ENCODE measurements at regions not wholly inside any gene's neighbourhood (a gene's known extent, or its start where the extent isn't known, plus 50 kb on each side); places are given as distances from the start of the nearest gene placed in this dataset.
"Not testable (repeated sequence)": the region's sequence is repeated elsewhere in the genome, so short reads cannot be mapped to it uniquely, and the experiment has no call there.

DNA sequence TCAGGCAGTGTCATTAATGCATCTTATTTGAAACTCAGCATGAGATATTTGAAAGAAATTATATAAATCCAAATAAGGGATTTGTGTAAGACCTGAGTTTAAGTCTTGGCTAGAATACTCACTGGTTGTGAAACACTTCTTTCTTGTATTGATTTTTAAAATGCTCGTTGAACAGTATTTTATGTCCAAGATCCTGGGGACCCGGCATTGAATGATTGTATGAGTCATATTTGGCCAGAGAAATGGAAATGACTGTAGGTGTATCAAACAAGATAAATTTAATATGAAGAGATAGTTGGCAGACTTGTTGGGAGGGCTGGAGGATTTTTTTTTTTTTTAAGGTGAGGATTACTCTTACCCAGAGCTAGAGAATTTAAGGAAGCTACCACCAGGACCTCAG, 606.1 kb upstream of the CPEB2 start:
- no peak for DNase-seq

DNA sequence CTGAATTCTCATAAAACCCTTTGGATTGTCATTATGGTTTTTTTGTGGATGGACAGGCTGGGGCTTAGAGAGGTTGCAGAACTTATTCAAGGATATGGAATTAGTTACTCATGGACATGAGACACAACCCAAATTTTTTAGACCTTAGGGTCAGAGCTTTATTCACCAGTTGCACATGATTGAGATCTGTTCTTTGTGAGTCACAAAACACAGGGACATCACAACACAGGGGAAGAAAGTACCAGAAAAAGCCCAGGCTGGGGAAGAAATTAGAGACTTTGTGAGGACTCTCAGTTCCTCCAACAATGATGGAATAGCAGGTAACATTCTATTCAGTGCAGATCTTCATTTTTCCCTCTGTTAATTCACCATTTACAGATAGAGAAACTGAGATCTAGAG, 602.4 kb upstream of the CPEB2 start:
- no peak for DNase-seq

DNA sequence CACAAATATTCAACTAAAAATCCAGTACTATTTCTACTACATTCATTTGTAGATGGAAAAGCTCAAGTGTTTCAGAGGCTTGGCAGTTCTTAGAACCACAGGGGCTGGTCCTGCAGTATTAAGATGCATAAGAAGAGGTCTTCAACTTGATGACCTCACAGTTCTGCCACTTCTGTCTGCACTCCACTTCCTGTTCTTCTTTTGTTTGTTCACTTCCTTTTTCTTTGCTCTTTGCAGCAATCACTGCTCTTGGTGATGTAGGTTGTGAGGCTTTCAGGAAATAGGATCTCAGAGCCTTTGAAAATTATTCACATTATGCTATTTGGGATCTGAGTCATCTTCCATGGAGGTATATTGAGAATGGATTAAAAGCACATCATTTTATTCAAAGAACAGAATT, 602.0 kb upstream of the CPEB2 start:
- no peak for DNase-seq

DNA sequence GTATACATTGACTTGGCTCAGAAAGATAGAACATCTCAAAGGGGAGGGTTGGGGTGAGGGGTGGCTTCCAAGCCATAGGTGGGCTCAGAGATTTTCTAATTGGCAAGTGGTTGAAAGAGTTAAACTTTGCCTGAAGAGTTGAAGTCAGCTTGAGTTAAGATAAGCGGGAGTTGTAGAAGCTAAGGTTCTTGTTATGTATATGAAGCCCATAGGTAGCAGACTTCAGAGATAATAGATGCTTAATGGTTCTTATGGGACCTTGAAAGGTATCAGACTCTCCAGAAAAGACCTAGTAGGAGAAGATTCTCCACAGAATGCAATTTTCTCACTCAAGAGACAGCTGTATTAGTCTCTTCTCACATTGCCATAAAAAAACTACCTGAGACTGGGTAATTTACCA, 599.1 kb upstream of the CPEB2 start:
- no peak for DNase-seq

DNA sequence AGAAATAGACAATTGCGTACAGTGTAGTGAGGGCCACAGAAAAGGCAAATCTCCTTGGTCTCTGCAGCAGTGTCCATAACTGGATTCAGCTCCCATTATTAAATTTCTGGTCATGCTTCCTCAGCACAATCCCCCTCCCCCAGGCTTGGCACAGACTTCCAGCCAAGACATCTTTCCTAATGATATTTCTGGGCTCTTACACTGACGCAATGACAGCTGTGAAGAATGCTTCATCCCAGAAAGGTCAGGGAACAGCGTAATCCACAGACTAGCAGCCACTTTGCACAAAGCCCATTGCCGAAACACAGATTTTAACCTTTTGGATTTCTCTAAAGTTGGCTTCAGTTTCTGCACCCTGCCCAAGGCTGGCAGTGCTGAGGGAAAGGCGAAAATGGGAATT, 597.6 kb upstream of the CPEB2 start:
- no peak for DNase-seq

DNA sequence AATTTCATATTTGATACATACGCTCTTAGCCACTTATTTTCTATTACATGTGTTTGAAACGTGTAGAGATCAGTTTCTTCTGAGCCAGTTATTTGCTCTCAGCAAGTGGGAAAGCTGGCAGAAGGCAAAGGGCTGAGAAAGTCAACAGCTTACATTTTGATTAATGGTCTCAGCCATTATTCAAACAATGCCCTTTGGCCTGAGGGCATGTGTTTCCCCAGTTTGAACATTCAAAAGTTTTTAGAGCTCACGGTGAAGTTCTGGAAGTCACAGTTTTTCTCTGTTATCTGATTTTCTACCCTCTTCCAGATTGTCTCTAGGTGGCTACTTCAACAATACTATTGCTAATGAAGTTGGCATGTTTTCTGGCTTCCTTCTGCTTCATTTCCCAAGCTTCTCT, 591.8 kb upstream of the CPEB2 start:
- DNase-seq, result no peak

DNA sequence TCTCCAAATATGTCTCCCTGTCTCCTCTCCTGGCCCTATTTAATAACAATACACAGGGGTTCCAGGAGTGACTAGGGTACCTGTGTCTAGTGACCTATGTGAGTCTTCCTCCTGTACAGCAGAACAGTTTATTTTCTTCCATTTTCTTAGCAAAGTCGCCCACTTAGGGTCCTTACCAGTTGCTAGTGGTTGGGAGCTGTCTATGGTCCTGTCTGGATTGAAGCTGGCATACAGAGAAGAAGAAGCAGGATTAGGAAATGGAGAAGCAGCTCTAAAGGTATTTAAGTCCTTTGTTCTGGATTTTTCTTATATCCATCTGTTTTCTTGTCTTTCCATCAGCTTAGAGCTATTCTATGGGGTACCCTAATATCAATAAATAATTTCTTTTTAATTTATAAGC, 587.1 kb upstream of the CPEB2 start:
- DNase-seq, result no peak

DNA sequence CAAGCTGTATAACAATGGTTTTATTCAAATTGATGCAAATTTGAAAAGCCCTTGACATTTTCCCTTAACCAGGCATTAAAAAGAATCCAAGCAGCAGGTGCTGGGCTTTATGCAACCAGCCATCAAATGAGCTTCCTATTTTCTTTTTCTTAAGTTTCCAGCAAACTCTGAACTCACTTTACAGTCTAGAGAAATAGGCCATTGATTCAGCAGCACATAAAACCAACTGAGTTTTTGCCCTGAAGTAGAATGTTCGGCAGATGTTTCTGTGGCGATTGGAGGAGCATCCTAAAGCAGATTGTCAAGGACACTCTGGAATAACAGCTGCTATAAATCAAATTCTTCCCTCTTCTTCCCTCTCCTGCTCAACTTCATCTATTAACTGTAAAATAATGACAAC, 582.8 kb upstream of the CPEB2 start:
- DNase-seq, result no peak

DNA sequence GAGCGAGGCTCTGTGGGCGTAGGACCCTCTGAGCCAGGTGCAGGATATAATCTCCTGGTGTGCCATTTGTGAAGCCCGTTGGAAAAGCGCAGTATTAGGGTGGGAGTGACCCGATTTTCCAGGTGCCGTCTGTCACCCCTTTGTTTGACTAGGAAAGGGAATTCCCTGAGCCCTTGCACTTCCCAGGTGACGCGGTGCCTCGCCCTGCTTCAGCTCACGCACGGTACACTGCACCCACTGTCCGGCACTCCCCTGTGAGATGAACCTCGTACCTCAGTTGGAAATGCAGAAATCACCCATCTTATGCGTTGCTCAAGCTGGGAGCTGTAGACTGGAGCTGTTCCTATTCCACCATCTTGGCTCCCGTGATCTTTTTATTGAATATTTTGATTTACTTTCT, 576.0 kb upstream of the CPEB2 start:
- DNase-seq, result not testable (repeated sequence)

DNA sequence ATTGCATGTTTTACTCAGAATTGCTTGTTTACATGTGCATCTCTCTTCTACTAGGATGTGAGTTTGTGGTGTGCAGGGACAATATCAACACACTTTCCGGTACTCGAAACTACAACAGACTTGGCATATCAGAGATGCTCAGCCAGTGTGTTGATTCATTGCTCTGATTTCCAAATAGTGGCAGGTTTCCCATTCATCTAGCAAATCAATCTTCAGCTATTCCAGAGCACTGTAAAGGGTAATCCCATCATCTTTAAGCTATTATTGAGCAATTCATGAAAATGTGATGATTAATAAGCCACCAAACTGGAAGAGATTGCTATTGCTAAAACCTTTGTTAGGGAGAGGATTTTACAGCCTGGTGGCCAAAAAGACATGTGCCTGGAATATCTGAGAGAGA, 574.2 kb upstream of the CPEB2 start:
- DNase-seq, result no peak

DNA sequence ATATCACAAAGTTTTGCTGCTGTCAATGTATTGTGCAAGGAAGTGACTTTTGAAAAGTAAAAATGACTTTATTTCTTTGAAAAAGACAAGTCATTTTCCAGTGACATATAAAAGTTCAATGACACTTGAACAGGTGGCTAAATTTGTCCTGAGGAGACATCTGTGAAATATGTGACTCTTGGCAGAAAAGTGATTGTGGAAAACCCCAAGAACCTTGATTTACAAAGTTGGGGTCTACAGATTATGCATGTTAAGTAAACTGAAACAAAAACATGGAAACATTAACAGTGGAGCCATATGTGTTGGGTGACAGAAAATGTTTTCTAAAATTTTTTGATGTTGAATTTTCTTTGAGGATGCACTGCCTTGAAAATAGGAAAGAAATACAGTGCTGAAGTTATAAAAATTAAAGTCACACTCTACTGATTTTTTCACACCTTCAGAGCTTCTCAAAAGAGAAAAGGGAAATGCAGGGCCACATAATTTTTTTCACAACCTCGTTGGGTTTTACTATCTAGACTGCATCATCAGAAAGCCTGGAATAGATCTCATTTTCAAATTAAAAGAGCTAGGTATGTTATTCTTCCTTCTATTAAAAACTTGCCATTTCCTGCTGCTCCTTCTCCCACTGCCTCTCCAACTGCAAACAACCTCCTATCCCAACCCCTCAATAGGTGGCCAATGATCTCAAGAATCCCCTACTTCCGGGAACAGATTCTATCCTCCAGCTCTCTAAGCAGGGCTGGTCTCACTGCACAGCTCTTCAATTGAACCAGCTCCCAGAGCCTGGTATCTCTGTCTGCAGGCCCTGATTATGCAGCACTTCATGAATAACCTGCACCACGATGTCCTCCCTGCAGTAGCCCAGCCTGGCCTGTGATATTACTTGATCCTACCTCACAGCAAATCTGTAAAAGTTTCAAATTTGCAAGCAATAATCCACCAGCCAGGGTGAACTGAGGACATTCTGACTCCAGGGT, 570.8 kb upstream of the CPEB2 start:
- DNase-seq, result no peak

DNA sequence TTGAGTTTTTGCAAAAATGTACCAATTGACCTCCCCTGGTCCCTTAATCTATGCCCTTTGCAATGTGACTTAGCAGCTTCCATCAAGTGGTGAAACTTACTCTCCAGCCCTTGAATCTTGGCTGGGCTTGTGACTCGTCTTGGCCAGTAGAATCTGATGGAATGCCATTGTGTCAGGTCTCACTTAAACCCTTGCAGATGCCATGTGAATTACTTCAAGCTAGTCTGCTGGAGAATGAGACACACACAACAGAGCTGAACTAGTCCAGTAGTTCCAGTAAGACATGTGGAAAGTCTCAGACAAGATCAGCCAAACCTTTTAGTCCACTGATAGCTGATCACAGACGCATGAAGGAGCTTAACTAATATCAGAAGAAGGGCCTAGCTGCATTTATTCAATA, 567.8 kb upstream of the CPEB2 start:
- DNase-seq, result no peak

DNA sequence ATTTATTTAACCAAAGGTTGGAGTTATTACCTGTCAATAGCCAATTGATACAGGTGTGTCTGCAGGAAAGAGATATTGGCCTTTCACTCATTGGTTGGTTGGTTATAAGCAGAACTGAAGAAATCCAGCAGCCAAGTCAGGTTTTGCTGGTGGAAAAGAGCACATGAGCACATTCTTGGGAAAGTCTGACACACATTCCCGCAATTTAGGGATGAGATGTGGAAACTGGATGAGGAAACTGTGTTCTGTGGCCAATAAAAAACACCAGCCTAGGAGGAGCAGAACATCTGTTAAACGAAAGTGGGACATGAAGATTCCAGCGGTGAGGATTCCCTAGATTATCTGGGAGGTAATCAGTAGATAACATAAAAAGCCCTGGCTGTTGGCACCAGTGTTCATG, 567.4 kb upstream of the CPEB2 start:
- no peak for DNase-seq

DNA sequence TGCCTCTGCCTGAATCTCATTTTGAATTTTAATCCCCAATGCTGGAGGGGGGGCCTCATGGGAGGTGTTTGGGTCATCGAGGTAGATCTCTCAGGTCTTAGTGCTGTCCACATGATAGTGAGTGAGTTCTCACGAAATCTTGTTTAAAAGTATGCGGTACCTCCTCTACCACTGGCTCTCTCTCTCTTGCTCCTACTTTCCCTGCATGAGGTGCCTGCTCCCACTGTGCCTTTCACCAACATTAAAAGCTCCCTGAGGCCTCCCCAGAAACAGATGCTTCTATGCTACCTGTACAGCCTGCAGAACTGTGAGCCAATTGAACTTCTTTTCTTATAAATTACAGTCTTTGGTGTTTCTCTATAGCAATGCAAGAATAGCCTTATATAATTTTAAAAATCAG, 560.7 kb upstream of the CPEB2 start:
- no peak for DNase-seq

DNA sequence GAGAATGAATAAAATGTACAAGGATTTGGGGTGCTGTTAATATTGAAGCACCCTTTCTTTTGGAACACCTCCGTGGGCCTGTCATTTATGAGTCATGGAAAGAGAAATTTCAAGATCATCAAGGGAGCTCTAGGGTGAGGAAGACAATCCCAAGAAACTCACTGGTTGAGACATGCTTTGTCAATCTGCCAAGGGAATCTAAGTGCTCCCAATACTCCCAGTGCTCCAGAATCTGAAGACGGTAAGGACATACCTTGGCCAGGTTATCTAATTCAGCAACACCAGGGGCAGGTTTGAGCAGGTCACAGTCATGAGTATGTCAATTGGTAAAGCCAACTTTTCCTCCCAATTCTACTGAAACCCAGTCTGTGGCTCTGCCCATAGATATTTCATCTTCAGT, 556.4 kb upstream of the CPEB2 start:
- no peak for DNase-seq

DNA sequence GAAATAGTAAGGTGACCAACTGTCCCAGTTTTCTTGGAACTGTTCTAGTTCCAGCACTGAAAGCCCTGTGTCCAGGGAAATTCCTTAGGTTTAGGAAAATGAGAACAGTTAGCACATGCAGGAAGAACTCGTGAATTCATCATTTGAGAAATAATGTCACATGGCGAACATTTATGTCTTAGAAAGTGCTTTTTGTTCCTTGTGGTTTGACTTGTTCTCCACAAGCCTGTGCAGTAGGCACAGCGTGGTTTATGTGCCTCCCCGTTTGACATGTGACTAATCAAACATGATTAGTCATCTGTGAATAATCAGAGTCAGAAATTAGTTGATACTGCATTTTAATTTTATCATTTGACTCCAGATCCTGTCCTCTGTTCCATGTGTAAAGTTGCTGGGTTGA, 556.0 kb upstream of the CPEB2 start:
- no peak for DNase-seq

DNA sequence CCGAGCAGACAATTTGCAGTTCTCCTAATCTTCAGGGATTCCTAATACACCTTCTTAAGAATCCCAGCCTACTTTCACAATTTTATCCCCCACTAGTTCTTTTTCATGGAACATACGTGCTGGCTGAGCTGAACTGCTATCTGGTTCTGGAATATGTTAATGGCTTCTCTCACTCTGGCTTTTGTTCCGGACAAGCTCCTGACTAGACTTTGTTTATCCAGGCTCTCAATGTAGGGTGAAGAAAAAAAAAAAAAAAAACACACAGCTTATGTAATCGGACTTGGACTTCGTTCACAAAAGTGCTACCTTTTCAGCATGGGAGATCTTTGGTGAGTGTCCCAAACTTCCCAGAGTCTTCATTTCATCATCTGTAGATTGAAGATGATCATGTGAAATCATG, 555.4 kb upstream of the CPEB2 start:
- DNase-seq, result no peak

DNA sequence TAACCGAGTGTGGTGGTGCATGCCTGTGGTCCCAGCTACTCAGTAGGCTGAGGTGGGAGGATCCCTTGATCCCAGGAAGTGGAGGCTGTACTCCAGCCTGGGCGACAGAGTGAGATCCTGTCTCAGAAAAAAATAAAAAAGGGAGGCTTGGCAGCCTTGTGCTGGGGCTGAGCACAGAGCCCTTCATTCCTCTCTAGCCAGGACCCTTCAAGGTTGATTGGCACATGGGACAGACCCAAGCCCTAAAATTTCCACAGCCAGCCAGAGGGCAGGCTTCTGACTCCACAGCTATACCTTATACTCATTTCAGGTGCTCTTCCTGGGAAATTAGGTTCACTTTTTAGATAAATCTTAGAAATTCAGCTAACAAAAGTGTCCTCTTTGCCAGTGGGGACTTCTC, 553.0 kb upstream of the CPEB2 start:
- no peak for DNase-seq

DNA sequence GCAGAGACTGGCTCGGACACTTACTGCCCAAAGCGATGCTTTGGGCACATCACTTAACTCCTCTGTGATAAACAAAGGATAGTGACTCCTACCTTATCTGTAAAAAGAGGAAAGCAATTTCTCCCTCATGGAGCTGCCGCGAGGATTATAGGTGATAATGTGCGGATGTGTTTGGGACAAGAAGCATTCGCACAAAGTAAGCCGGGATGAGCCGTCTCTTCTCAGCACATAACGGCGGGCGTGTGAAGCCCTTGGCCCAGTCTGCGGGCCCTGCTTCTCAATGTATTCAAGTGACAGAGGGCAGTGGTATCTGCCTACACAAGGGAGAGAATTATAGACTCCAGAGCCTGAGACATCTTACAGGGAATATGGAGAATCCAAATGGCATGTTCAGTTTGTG, 550.3 kb upstream of the CPEB2 start:
- DNase-seq, result no peak

DNA sequence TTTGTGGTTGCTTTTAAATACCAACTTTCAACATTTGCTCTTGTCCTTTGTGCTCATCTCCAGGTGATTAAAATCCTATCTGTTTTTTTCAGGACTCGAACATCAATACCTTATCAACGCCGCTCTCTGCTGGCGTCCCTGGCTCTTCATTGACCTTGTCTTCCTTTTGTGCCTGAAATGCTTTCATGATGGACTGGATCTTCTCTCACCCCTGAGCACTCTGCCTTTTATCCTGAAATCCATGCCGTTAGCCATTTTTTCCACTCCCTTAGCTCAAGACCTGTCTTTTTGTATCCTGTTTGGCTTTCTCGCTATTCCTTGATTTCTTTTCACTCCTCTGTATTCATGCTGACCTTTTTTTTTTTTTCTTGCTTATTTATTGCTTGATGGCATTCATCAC, 549.5 kb upstream of the CPEB2 start:
- DNase-seq, result no peak

DNA sequence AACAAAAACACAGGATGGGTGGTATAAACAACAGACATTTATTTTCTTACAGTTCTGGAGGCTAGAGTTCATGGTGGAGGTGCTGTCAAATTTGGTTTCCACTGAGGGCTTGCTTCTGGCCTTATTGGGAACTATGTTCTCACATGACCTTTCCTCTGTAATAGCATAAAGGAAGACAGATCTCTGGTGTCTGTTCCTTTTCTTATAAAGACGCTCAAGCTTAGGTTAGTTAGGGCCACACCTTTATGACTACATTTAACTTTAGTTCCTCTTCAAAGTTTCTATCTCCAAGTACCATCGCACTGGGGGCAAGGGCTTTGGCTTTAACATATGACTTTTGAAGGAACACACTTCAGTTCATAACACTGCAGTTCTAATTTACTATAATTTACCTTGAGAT, 543.8 kb upstream of the CPEB2 start:
- no peak for DNase-seq

DNA sequence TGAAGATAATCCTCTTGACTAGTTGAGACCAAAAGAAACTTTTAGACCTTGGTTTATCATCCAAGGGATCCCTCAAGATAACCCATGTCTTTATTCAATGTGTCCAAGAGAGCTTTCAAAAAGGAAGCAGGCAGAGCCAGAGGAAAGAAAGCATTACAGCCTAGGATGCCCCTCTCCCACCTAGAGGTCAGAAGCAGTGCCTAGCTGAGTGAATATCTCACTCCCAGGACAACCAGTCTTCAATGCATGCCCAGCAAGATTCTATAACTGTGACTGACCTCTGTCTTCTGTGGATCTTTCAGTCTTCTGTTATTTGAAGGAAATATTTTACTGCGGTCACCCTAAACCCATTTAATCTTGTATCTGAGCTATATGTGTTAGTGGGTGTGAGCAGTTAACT, 537.2 kb upstream of the CPEB2 start:
- no peak for DNase-seq

DNA sequence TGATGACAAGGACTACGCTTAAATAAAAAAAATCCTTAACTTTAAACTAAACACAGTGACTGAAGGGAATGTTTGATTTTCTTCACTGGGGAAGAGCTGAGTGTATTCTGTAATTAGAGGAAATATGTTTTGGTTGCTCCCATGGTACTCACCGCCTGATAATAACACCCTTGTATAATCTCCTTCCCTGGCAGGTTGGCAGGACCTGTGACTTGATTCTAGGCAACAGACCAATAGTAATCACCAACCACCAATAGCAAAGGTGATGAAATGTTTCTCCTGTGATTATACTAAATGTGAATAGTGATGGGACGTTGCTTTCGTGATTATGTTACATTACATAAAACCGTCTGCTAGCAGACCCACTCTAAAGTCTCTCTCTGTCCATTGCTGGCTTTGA, 536.8 kb upstream of the CPEB2 start:
- DNase-seq, result no peak

DNA sequence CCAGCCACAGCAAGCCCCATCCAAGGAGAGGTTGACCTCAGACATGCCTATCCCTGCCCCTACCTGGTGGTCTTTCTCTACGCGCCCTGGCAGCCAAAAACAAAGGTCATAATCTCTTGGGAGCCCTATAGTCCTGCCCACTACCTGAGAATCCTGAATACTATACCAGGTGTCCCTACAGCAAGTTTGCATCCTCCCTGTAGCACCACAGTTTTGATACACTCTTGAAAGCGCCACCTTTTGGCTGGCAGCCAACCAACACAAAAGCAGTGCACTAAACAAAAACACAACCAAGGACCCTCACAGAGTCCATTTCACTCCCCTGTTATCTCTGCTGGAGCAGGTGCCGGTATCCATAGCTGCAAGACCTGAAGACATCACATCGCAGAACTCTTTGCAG, 523.8 kb upstream of the CPEB2 start:
- no peak for DNase-seq

DNA sequence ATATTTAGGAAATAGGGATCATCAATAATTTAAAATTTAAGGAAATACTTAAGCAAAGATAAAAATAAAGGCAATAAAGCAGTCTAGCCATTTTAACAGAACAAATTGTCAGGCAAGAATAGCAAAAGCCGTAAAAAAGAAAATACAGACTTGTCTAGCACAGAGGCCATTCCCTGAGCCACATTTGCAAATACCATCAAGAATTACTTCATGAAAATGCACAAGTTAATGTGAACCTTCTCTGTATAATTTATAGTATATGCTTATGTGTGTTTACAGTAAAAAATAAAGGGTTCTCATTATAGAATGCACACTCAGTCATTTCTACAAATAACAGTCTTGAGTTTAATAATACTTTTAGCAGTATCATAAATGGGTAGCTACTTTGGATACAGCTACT, 505.9 kb upstream of the CPEB2 start:
- no peak for DNase-seq

All from CD4-positive, alpha-beta T cell treated with Interleukin-4 for 4 hours (primary cell).